Urothelium cell line (cell line): ENCODE measurements at regions not wholly inside any gene's neighbourhood (a gene's known extent, or its start where the extent isn't known, plus 50 kb on each side); places are given as distances from the start of the nearest gene placed in this dataset.
"Not testable (repeated sequence)": the region's sequence is repeated elsewhere in the genome, so short reads cannot be mapped to it uniquely, and the experiment has no call there.

Source experiments
- DNase-seq: peaks from one replicate; pipeline ENCODE4 v3.0.0; 2011; ENCODE audit warnings: low spot score, mixed read lengths
- FAIRE-seq: peaks from 2 replicates; lab custom pipeline; 2011; peaks lifted over from hg19 to GRCh38; lab: Jason Lieb, UNC

DNA sequence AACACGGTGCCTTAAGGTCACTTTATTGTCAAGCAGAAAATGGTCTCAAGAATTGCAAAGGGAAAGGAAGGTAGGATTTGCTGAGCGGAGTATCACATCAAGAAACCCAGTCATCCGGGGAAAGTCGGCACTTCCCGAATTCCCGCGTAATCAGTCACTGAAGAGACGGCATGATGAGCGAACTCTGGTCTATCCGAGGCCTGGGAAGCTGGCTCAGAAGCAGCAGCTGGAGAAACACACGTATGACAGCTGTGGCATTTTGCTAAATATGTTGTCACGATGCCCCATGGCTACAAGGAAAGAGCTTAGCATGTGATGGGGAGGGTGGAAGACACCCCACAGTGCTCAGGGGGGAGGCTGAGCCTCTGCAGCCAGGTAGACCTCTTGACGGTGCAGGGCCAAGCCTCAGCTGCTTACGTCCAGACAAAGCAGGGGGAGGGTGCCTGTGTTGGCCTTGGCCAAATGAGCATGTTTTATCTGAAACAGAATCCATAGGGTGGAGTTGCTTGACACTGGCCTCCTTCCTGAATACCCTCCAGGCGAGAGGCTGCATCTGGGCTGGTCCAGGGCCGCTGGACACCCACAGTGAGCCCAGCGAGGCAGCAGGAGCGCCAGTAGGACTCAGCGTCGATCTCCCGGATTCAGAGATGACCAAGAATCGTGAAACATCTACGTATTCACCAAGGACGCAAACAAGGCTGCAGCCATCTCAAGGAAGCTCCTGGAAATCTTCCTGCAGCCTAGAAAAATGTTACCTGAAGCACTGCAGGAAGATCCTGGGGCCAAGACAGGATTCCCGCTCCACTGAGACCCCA is 118.8 kb upstream of the AFDN start:
- FAIRE-seq (no peak), DNase-seq (no peak)

DNA sequence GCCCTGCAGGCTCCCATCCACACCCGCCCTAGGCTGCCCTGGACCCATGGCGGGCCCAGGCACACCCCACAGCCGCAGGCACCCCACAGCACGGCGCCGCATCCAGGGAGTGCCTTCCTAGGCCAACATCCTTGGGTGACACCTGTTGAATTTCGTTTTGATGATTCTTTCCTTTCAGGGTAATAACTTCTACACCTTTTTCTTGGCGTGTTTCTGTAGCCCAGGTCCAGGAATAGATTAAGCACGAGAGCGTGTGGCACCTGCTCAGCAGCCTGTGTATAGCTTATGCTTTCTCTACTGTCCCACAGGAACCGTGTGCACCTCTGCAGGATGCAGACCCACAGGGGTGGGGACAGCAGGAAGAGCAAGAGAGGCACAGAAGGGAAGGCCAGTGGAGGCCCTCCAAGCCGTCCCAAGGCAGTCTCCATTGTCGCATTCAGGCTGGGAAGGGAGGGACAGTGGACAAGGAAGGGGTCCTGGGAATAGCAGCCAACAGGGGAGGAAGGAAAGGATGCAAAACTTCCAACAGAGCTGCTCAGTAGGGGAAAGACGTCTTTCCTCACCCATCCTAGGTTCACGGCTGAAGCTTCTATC is 118.1 kb upstream of the AFDN start:
- DNase-seq (no peak), FAIRE-seq (no peak)

DNA sequence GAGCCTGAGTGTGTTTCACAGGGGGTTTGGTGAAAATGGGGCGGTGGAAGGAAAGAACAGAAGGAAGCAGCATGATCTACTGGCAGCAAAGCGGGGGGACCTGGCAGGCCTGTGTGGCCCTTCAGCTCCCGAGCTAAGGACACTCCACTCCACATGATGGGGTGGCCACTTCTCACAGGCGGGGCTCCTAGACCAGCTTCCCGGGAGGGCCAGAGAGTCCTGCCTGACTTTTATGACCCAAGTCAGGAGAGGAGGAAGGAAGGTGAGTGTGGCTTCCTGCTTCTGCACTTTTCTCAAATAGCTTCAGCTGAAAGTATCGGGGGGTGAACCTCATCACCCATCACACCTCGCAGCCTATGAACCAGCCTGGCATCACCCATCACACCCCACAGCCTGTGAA is 117.5 kb upstream of the AFDN start:
- FAIRE-seq (no peak), DNase-seq (no peak)

DNA sequence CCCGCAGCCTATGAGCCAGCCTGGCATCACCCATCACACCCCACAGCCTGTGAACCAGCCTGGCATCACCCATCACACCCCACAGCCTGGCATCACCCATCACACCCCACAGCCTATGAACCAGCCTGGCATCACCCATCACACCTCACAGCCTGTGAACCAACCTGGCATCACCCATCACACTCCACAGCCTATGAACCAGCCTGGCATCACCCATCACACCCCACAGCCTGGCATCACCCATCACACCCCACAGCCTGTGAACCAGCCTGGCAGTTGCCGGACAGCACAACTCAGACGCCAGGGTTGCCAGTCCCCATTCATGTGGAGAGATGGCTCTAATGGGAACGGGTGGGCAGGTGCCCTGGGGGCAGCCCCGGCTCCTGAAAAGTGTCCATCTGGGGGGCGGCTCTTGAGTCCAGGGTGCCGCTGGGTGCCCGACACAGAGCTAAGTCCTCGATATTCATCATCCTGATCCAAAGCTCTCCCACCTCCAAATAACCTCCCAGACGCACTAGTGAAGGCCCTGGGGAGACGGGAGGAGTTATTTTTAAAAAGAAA is 116.9 kb upstream of the AFDN start:
- not testable (repeated sequence) for DNase-seq, FAIRE-seq

DNA sequence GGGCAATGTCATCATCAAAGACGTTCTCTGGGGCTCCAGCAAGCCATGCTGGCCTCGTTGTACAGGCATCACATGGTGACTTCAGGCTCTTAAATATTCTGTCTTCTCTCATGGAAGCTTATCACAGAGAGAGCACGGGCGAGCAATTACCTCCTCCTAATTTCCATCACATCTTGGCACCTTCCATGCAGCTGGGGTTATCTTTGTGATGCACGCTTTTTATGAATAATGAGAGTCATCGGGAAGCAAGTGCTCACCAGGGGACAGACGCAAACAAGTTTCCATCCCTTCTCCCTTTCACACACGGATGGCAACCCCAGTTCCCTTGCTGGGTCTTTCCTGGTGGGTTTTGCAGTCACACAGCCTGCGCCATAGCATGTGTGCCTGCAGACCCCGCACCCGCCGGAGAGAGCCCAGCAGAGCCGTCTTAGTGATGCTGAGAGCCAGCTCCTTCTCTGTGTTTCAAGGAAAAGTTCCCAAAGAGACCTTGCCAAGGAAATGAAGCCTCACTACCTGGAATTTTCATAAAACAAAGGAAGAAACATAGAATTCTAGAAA is 116.3 kb upstream of the AFDN start:
- no peak for FAIRE-seq
- no peak for DNase-seq

DNA sequence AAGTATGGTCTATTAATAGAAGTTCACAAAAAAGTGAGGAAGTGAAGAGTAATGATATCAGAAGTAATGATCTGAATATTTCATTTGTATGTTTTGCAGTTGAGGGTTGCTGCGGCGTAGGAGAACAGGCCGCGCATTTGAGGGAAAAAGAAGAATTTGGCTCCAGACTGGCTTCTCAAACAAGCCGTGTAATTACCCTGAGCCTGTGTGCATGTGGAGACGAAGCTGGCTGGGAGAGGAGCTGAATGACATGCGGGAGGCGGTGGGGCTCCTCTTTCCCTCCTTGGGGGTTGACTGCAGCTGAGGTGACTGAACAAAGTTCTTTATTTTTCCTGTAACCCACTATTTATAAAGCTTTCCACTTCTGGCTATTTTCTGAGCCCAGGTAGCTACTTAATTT is 115.5 kb upstream of the AFDN start:
- FAIRE-seq (no peak), DNase-seq (no peak)

DNA sequence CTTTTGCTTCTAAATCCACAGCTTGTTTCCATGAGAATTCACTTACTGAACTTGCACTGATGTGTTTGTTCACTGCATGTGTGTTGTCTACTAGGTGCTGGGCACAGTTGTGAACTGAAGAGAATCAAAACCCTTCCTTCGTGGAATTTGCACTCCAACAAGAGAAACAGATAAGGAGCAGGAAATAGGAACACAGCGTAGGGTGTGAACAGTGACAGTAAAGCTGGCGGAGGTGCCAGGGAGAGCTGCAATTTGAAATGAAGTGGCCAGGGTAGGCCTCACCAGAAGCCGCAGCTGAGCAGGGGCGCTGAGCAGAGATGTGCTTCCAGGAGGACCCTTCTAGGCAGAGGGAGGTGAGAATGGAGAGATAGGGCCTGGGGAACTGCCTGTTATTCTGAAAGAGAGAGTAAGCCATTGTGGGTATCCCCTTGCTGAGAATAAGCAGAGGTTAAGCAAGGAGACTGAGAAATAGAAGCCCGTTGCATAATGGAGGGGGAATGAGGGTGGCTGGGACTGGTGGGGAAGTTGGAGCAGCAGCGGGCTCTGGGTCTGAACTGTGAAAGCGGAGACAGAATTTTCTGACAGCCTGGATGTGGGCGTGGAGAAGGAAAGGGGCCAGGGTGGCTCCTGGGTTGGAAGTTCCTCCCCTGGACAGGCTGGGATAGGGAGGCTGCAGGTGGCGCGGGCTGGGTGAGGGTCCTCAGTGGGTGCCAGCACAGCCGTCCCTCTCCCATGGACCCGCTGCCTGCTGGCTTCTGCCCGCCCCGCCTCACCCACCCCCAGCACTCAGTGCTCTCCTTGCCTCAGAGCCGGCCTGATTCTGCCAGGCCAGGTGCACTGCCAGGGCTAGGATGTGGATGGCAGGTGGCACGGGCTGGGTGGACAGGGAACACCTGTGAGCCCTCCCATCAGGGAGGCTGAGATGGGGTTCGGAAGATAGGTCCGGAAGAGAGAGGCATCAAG is 114.7 kb upstream of the AFDN start:
- FAIRE-seq, result no peak

DNA sequence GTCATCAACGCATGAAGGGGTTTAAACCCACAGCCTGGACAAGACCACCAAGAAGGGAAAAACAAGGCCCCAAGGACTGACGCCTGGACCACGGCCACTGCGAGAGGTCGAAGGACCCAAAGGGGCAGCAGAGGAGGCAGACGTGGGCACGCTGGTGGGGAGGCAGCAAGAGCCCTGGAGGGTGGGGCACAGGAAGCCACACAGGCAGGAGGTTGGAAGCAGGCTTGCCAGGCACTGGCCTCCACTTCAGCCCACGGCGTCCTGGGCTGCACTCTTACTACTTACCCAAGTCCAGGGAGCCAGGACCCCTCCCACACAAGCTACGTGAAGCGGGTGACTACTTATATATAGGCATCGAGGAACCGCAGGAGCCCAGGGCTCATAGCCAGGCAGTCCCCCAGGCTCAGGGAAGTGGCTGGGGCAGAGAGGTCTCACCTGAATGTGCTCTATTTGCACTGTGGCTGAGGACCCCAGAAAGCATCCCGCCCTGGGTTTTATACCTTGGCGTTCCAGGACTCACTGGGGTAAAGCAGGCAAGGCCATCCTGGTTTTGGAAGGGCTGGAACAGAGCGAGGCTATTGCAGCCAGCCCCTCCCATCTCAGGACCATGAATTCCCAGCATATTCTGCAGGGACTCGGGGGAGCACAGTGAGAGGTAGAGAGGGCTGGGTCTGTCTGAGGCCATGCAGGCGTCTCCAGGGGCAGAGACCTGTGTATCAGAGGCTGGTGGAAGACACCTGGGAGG is 113.8 kb upstream of the AFDN start:
- DNase-seq (no peak), FAIRE-seq (no peak)

More for the DNA sequence above, 114.7 kb upstream of the AFDN start:
- no peak for DNase-seq

DNA sequence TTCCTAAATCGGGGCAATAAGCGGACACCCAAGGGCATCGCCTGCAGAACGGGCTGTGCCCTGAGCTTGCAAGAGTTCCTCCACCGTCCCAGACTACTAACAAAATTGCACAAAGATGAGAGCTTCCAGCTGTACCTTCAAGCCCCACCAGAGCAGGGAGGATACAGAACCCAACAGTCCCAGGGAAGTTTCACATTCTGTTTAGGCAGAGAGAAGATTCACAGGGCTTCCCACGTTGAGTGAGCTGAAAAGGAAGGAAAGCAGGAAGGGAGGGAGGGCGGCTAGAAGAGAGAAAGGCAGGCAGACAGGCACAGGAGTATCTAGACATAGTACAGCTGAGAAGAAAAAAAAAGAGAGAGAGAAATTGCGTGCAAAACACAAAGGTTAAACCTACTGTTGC is 112.6 kb upstream of the AFDN start:
- DNase-seq (no peak), FAIRE-seq (no peak)

DNA sequence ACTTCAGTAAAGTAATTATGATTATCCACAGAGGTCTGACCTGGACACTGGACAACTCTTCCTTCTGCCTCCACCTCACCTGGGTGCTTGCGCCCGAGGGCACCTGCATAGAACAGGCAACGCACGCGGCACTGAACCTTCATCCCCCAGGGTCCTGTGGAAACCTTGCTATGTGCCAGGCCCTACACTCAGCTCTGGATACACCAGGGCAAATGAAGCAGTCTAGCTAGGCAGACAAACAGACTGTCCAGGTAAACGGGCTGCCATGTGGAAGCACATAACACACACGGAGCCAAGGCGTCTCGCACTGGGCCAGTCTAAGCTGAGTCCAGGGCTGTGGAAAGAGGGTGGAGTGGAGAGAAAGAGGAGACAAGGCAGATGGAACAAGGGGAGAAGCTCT is 109.3 kb upstream of the AFDN start:
- FAIRE-seq (no peak), DNase-seq (no peak)

DNA sequence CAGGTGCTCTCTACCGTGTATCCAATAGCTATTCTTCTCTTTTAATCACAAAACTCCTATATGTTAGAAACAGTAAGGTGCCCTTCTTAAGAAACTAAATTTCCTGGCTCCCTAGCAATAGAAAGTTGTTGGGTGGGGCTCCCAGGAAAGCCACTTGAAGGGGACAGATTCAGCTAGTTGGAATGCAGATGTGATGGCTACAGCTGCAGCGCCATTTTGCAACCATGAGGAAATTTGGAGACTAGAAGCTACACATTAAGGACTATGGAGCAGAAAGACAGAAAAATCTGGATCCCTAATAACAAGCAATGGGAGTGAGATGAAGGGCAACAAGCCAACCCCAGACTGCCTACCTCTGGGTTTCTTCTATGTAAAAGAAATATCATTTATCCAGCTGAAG is 108.8 kb upstream of the AFDN start:
- FAIRE-seq, result no peak
- no peak for DNase-seq

DNA sequence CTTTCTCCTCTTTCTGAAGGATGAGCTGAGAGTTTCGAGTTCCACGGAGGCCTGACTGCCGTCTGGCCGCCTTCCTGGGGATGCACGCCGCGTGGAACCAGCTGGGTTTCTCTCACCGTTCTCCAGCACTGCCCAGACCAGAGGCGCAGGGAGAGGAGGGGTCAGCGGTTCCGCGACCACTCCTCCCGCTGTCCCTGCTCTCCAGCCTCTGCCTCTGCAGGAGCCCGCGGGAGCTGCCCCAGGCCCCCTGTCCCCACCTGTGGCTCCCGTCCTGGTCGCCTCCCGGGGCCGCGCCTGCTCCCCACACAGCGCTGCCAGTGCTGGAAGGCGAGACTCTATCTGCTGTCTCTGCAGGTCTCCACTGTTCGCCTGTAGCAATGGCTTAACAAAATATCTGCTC is 106.8 kb upstream of the AFDN start:
- DNase-seq, result no peak
- no peak for FAIRE-seq

DNA sequence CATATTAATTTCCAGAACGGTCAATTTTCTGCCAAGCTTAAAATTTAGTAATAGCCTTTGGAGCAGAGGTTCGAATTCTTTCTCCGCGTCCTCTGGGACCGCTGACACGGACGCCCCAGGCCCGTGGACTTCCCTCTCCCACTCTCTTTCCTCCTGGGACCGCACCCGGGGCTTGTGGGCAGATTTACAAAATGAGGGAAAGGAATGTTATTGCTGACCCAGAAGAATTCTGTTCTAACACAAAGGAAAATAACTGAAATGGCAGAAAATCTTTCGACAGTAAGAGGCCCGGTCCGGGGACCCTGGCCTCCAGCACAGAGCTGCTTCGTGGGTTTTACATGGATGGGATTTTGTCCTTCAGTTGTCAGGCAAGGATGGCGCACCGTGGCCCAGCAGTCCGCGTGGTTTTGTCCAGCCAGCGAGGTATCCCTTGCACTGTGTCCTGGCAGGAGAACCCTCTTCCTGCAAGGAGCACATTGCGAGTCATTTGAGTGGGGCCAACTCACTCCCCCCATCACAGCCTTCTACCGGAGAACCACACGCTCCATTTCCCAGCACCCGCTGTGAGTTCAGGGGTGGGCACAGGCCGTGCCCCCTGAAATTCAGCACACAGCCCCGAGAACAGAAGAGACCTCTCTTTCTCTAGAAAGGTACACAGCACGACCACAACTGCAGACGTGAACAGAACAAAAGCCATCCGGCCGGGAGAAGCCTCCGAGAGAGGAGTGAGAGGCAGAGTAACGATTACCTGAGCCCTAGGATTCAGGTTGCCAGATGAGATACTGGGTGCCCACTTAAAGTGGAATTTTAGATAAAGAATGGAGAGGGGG is 106.0 kb upstream of the AFDN start:
- DNase-seq, result no peak

DNA sequence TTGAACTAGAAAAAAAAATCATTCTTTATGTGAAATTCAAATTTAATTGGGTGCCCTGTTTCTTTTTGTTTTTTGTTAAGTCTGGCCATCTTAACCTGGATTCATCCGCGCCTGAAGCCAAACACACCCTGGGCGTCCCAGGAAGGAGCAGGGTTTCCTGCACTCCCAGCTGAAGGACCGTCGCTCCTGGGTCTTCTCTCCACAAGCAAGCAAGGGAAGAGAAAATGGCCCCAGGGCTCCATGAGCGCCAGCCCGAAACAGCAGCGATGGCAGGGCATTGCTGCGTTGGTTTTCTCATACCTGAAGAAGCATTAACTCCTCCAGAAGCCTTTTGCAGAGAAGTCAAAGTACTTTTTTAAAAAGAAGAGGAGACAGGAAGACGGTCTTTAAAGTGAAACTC is 105.4 kb upstream of the AFDN start:
- DNase-seq, result no peak
- no peak for FAIRE-seq

More for the DNA sequence above, 106.0 kb upstream of the AFDN start:
- FAIRE-seq, result no peak

DNA sequence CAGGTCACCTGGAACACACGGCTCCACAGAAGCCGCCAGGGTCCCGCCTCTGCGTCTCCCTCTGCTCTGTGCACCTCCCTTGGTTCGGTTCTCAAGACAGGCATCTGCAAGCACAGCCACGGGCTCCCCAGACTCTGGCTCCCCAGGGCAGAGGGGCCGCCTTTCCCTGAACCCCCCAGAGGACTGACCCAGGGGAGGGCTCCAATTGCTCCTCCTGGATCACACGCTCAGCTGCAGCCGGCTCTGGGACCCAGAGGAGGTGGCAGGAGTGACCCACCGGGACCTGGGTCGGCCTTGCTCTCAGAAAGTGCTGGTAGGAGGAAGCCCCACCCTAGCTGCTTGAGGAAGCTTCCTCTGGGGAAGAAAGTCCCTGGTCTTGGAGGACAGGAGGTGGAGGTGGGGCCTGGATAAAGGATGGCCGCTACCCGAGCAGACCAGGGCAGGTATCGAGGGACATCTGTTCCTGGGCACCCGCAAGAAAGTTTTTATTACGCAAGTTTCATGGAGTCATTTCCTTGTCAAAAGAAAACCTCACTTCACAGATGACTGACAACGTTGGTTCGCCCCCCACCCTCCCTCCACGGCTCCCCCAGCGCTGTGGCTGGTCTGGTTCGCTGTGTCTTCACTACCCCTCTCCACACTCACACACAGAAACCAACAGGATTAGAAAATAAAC is 103.9 kb upstream of the AFDN start:
- DNase-seq, result no peak
- FAIRE-seq, result no peak

DNA sequence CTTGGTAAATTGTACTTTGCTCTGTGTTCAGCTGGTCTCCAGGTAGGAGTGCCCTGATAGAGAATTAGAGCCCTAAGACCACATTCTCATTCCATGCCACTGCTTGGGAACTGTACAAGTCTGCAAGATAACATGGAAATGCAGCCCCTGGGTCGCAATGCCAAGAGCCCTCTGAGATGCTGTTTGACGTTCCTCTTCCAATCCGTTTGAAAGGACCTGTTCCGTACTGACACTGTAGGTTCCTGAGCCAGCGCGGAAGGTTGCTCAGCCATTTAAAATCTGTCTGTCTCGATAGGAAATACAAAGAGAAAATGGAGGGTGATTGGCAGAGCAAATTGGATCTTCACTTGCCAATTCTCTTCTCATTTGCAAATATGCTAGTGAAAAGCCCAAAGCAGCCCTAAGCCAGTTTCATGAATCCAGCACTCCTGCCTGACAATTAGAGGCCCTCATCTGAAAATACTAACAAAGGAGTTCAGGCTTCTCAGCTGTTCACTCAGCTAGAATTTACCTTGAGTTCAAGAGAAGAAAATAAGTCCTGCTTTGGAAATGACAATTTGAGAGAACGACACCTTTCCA is 100.6 kb upstream of the AFDN start:
- DNase-seq (no peak), FAIRE-seq (no peak)

DNA sequence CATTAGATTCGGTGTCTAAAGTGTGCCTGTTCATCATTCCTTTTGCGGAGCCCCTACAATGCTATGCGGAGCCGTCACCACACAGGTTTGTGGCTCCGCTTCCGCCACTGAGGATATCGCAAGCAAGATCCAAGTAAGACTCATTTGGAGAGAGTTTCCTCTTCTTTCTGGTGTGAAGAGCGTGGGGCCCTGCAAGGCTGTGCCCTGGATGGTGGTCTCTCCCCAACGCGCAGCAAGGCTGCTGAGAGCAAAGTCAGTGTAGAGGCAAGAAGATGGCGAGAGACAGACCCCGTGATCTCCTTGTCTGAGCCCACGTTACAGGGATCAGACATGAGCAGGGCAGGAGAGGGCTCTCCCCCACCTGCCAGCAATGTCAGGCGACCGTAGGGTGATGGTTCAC is 96.3 kb upstream of the AFDN start:
- FAIRE-seq (no peak), DNase-seq (no peak)

DNA sequence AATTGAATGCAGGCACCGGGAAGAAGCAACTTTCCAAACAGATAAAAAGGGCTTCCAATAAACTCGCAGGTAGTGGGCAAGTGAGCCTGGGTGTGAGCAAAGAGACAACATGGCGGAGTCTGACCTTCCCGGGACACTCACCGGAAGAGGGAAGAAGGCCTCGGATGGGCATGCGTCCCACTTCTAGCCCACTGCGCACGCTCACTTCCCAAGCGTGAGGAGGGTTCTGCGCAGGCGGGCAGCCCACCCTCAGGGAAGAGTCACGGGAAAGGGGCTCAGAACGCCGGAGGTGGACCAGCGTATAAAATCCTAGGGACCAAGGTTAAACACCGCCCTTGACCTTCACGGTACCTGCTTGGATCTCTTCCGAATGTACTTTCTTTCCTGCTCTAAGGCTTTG is 95.5 kb upstream of the AFDN start:
- no peak for DNase-seq
- FAIRE-seq, result no peak
